Heart left ventricle (tissue), 16 donors: ENCODE measurements at regions not wholly inside any gene's neighbourhood (a gene's known extent, or its start where the extent isn't known, plus 50 kb on each side); places are given as distances from the start of the nearest gene placed in this dataset.

Experiments
- ATAC-seq, 4 donors: fragments of 200-7000 bp; cut with Tn5 transposase; one replicate each; pipeline ENCODE4 v1.9.1; 2020 to 2022; ENCODE audit warnings: moderate library complexity in 4 of 4, mild to moderate bottlenecking in 3 of 4, moderate number of reproducible peaks in 1 of 4
- DNase-seq, 5 donors: peaks; one replicate each; pipeline ENCODE4 v3.0.0-alpha.2; 2020
- H3K27ac ChIP-seq, 12 donors: fragments of 200-600 bp; sonication (generic) in 4 of 12; one replicate each; pipeline versions ENCODE4 v1.5.0 to v1.8.0; 2016 to 2022; ENCODE audit warnings: mild to moderate bottlenecking in 2 of 12
- H3K27me3 ChIP-seq, 9 donors: fragments of 200-600 bp; sonication (generic) in 2 of 9; one replicate each; pipeline versions ENCODE4 v1.5.1 to v1.8.0; 2016 to 2022; ENCODE audit warnings: mild to moderate bottlenecking in 3 of 9
- H3K36me3 ChIP-seq, 9 donors: fragments of 200-600 bp; sonication (generic) in 2 of 9; one replicate each; pipeline versions ENCODE4 v1.5.0 to v1.8.0; 2018 to 2022; ENCODE audit warnings: mild to moderate bottlenecking in 2 of 9
- H3K4me1 ChIP-seq, 12 donors: fragments of 200-600 bp; sonication (generic) in 4 of 12; one replicate each; pipeline versions ENCODE4 v1.5.0 to v1.8.0; 2016 to 2022; ENCODE audit warnings: mild to moderate bottlenecking in 3 of 12
- H3K4me3 ChIP-seq, 12 donors: fragments of 200-600 bp; sonication (generic) in 4 of 12; one replicate each; pipeline versions ENCODE4 v1.5.0 to v1.8.0; 2017 to 2022; ENCODE audit warnings: mild to moderate bottlenecking in 9 of 12, moderate library complexity in 4 of 12
- H3K9me3 ChIP-seq, 12 donors: fragments of 200-600 bp; sonication (generic) in 4 of 12; one replicate each; pipeline versions ENCODE4 v1.5.0 to v1.8.0; 2016 to 2022; ENCODE audit warnings: mild to moderate bottlenecking in 1 of 12
- POLR2A ChIP-seq, 2 donors: fragments of 450-650 bp; IDR thresholded peaks; one replicate each; pipeline ENCODE4 v1.6.1; 2017; ENCODE audit warnings: antibody characterized with exemption in 2 of 2, mild to moderate bottlenecking in 2 of 2, moderate library complexity in 2 of 2
- WGBS, 4 donors: extraction: QIAGEN DNeasy Blood & Tissue Kit in 2 of 4; methylation state at CpG; one replicate each; pipeline versions ENCODE4 v1.1.5 to v1.1.7; 2013 to 2018; 5-methylcytosine and 5-hydroxymethylcytosine counted together
- intact Hi-C, 10 donors: fragments of 100-400 bp; cut with DNase I; formaldehyde crosslinking; loops; one replicate each; pipeline versions ENCODE4 v1.11.1 to v1.14.2; 2022
- TF ChIP-seq, protein P1 (sequence below), 12 donors: fragments of 200-600 bp; sonication (generic) in 4 of 12; IDR thresholded peaks; one replicate each; pipeline versions ENCODE4 v1.5.0 to v1.8.0; 2018 to 2022; ENCODE audit warnings: antibody characterized with exemption in 12 of 12, mild to moderate bottlenecking in 5 of 12
- donor health status: ischemic (EF 13 %, LVEDD 7.1; RV severe dilation, severe dysfunction).
- donor health status: healthy with polysubstance abuse.
- donor health status: DM: no; HTN: yes; CAD: no.
- donor health status: DM: no; HTN: no; CAD: no.
- donor health status: ischemic (EF 25% LVEDD 6.9; RV normal size, moderate dysfunction).
- donor health status: ischemic (EF 25% LVEDD 5.7; RV mildly dilated, moderate dysfunction).
- donor health status: healthy.
- donor health status: DM: yes; HTN: yes; CAD: no.
- donor health status: ischemic (EF 35%, LVEDD 5.7; RV mildly dilated, moderate dysfunction).
- donor health status: nonischemic (EF 11% LVEDD 7.7; RV severe dilation, severe dysfunction).
- donor health status: DM: yes; HTN: yes; CAD: no.
- donor health status: PGD.
- donor health status: ischemic (EF 29% LVEDD 5.4; RV normal size, mild dysfunction).
- donor health status: nonischemic (EF 23%, LVEDD 6.1; RV moderate dilation, normal function).

DNA sequence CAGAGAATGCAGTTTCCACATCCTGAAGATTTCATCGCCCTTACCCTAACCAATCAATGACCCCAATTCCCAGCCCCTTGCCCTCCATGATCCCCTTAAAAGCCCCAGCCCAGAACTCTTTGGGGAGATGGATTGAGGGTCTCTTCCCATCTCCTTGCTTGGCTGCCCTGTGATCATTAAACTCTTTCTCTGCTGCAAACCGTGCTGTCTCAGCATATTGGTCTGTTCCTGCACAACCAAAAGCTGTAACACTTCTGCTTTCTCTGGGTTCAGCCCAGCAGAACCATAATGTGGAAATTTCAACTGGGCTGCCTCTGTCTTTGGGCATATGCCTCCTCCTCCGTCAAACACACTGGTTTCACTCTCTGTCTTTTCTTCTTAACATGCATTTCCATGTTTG lies 67.0 kb upstream of the NLRP1 start:
- no peaks in the 10 kb centered on the region for H3K36me3 ChIP-seq
- TF ChIP-seq, protein P1, sequence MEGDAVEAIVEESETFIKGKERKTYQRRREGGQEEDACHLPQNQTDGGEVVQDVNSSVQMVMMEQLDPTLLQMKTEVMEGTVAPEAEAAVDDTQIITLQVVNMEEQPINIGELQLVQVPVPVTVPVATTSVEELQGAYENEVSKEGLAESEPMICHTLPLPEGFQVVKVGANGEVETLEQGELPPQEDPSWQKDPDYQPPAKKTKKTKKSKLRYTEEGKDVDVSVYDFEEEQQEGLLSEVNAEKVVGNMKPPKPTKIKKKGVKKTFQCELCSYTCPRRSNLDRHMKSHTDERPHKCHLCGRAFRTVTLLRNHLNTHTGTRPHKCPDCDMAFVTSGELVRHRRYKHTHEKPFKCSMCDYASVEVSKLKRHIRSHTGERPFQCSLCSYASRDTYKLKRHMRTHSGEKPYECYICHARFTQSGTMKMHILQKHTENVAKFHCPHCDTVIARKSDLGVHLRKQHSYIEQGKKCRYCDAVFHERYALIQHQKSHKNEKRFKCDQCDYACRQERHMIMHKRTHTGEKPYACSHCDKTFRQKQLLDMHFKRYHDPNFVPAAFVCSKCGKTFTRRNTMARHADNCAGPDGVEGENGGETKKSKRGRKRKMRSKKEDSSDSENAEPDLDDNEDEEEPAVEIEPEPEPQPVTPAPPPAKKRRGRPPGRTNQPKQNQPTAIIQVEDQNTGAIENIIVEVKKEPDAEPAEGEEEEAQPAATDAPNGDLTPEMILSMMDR (IDR thresholded peaks at IDR 0.05): no peak
- TF ChIP-seq POLR2A (IDR thresholded peaks at IDR 0.05): no peak
- H3K4me3 ChIP-seq: no peak overlapping the region
- H3K9me3 ChIP-seq: peaks cover 0 to 25% (median 8%) of the 10 kb centered on the region in 12 donors
- intact Hi-C loops: no loop called here
- H3K27ac ChIP-seq: no peak overlapping the region
- ATAC-seq (no peak), DNase-seq (no peak)
- no peaks in the 10 kb centered on the region for H3K4me1 ChIP-seq
- WGBS, 4 donors: 59 to 90% (median 71%) methylated on average over 3 of the region's 3 CpGs
- H3K27me3 ChIP-seq: peaks cover 0 to 33% (median 0%) of the 10 kb centered on the region in 9 donors

DNA sequence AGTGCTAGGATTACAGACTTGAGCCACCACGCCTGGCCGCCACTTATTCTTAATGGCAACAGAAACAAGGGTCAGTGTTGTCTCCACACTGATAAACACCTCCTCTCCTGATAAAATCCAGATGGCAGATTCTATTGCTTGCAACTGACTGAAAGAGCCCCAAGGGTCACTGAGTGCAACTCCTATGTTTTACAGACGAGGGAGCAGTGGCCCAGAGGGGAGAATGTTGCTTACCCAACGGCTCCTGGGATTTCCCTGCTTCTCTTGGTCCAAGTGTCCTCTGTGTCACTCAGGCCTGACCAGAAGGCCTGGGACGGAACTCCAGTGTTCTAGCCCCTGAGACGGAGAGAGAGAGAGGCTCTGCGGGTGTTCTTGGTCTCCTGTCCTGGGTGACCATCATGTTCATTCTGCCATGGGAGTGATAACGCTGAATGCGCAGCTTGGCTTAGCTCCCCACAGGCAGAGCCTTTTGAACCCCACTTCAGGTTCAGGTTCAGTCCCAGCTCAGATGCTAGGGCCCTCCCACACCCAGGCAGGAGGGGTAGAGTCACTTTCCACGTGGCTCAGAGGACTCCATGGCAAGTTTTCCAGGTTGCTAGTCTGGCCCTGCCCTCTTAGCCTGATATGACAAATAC lies 77.3 kb upstream of the NLRP1 start:
- DNase-seq (no peak), ATAC-seq (no peak)
- Histone ChIP-seq H3K9me3 (no peaks in the 10 kb centered on the region), H3K27ac (no peak overlapping the region), H3K4me3 (no peak overlapping the region), H3K27me3 (peaks cover 0 to 15% (median 0%) of the 10 kb centered on the region in 9 donors), H3K4me1 (no peaks in the 10 kb centered on the region), H3K36me3 (no peaks in the 10 kb centered on the region)
- TF ChIP-seq, protein P1 (IDR thresholded peaks at IDR 0.05): no peak
- TF ChIP-seq POLR2A (IDR thresholded peaks at IDR 0.05): no peak
- 45 to 55% (median 49%) methylated on average over 9 to 10 of the region's 10 CpGs for WGBS, 4 donors
- intact Hi-C loops: no loop called here

DNA sequence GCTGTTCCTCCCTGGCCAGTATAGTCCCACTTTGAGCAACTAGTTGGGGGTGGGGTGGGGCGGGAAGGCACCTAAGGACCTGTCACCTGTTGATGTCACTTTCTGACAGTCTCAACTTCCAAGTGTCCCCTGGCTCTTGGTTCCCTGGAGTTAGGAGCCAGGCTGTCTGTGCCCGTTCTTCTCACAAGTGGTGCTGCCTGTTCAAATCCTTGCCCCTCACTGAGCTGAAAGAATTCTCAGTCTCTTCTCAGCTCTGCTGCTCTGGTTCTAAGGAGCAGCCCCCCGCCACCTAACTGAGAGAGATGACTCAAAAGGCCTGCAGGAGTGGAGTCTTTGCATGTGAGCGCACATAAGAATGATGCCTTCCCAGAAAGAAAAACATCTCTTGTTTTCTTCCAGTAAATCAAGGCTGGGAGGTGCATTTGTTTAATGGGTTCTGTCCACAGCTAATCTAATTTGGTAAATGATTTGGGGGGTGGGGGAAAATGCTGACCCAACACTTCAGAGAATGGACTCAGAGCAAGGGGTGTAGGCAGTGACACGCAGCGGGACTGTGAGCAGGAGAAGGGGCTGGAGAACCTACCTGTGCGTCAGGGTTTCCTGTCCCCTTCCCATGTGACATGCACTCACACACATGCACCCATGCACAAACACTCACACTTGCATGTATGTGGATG lies 78.2 kb upstream of the NLRP1 start:
- DNase-seq (no peak), ATAC-seq (no peak)
- H3K27ac ChIP-seq: no peak overlapping the region
- no peaks in the 10 kb centered on the region for H3K4me1 ChIP-seq
- peaks cover 0 to 23% (median 0%) of the 10 kb centered on the region in 9 donors for H3K27me3 ChIP-seq
- H3K9me3 ChIP-seq: no peaks in the 10 kb centered on the region
- TF ChIP-seq POLR2A (IDR thresholded peaks at IDR 0.05): no peak
- TF ChIP-seq, protein P1 (IDR thresholded peaks at IDR 0.05): no peak
- H3K36me3 ChIP-seq: no peaks in the 10 kb centered on the region
- WGBS, 4 donors: 56 to 66% (median 61%) methylated on average over 6 to 7 of the region's 7 CpGs
- no peak overlapping the region for H3K4me3 ChIP-seq
- intact Hi-C loops: no loop called here

DNA sequence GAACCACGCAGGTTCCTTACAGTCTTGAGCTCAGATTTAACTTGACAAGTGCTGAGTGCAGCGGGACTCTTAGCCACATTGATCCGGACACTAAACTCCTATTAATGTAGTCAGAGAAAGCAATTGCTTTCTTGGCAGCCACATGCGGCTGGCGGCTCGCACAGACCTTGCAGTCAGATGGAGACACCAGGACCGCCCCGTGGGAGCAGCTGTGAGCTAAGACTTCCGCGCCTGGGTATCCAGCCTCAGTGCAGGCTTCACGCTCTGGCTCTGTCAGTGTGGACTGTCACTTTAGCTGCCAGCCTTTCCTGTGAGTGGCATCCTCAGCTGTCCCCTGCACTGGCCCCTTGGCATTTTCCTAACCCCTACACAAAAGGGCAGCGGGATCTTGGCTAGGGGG lies 80.9 kb upstream of the NLRP1 start:
- Histone ChIP-seq H3K36me3 (no peaks in the 10 kb centered on the region), H3K4me1 (no peaks in the 10 kb centered on the region), H3K4me3 (no peak overlapping the region), H3K27ac (no peak overlapping the region), H3K27me3 (peaks cover 0 to 38% (median 13%) of the 10 kb centered on the region in 9 donors), H3K9me3 (no peaks in the 10 kb centered on the region)
- TF ChIP-seq POLR2A (IDR thresholded peaks at IDR 0.05): no peak
- TF ChIP-seq, protein P1 (IDR thresholded peaks at IDR 0.05): no peak
- intact Hi-C loops: no loop called here
- 48 to 63% (median 60%) methylated on average over 11 to 12 of the region's 12 CpGs for WGBS, 4 donors
- DNase-seq (no peak), ATAC-seq (no peak)
